Endothelial cell of umbilical vein (primary cell): ENCODE measurements at regions not wholly inside any gene's neighbourhood (a gene's known extent, or its start where the extent isn't known, plus 50 kb on each side); places are given as distances from the start of the nearest gene placed in this dataset.

ENCODE experiments used
- FOS ChIP-seq: IDR thresholded peaks from 2 replicates; pipeline ENCODE4 v1.6.1; 2011; ENCODE audit warnings: mild to moderate bottlenecking, low read length, moderate library complexity, borderline replicate concordance; ENCODE audit not compliant: insufficient read depth
- GATA2 ChIP-seq: IDR thresholded peaks from 2 replicates; pipeline ENCODE4 v1.7.0; 2011; ENCODE audit warnings: low read depth, mild to moderate bottlenecking, moderate library complexity, mixed read lengths, low read length; ENCODE audit not compliant: insufficient read length, insufficient read depth
- JUN ChIP-seq: IDR thresholded peaks from 2 replicates; pipeline ENCODE4 v1.6.1; 2011; ENCODE audit warnings: borderline replicate concordance, low read depth; ENCODE audit not compliant: insufficient read length, insufficient read depth
- POLR2A ChIP-seq: IDR thresholded peaks from 2 replicates; pipeline ENCODE4 v1.6.1; 2012; ENCODE audit warnings: low read depth, mild to moderate bottlenecking, control low read depth, low read length
- POLR2AphosphoS5 ChIP-seq: IDR thresholded peaks from 2 replicates; pipeline ENCODE4 v1.6.1; 2012; ENCODE audit warnings: low read depth, mild to moderate bottlenecking, control low read depth, low read length, moderate library complexity; ENCODE audit not compliant: insufficient read depth
- TF ChIP-seq, protein P1 (sequence below), 2 donors: IDR thresholded peaks; 1 replicate in 1 of 2; 2 replicates in 1 of 2; pipeline ENCODE4 v1.5.1; 2011; ENCODE audit warnings: low read length in 2 of 2, mild to moderate bottlenecking in 2 of 2, moderate library complexity in 2 of 2, control low read depth in 1 of 2, inconsistent platforms in 1 of 2, low read depth in 1 of 2; ENCODE audit not compliant: insufficient read depth in 1 of 2; ENCODE audit errors: extremely low read depth in 1 of 2
- TF ChIP-seq, protein P2 (sequence below): IDR thresholded peaks from 2 replicates; pipeline ENCODE4 v1.6.1; 2011; ENCODE audit not compliant: insufficient read depth, insufficient read length

DNA sequence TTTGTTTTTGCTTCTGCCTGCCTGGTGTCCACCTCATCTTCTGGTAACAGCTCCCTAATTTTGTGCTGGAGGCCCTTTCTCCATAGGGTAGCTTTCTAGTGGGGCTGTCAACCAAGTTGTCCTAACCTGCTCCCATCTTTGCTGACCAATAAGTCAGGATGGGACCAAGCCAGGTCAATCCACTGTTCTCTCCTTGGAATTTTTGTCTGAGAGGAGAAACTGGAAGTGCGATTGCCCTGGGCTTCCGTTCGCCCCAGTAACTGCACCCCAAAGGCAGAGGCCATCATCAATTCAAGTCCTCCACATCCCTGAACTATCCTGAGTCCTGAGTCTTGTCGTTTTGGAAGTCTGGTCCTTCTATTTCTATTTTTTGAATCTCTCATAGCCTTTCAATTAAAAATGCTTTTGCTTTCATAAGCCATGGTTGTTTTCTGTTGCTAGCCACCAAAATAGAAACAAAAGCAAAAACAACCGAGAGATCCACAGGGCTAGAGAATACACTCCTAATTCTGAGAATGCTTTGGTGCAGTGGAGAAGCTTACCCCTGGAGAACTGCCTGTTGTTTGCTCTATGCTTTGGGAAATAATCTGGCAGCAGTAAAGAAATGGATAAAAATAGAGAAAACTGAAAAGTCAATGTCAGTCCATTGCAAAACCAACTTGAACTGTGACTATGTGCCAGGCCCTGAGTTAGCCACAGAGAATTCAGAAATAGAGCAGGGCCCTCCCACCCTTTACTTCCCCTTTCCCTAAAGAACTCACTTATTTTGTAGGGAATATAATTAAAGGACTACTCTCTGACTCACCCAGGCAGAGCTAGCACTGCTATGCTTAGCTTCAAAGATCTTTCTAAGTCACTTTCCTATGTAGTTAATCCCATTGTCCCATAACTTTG is 368.1 kb downstream of the CXCL12 start:
- no peak for TF ChIP-seq POLR2A
- TF ChIP-seq, protein P1, sequence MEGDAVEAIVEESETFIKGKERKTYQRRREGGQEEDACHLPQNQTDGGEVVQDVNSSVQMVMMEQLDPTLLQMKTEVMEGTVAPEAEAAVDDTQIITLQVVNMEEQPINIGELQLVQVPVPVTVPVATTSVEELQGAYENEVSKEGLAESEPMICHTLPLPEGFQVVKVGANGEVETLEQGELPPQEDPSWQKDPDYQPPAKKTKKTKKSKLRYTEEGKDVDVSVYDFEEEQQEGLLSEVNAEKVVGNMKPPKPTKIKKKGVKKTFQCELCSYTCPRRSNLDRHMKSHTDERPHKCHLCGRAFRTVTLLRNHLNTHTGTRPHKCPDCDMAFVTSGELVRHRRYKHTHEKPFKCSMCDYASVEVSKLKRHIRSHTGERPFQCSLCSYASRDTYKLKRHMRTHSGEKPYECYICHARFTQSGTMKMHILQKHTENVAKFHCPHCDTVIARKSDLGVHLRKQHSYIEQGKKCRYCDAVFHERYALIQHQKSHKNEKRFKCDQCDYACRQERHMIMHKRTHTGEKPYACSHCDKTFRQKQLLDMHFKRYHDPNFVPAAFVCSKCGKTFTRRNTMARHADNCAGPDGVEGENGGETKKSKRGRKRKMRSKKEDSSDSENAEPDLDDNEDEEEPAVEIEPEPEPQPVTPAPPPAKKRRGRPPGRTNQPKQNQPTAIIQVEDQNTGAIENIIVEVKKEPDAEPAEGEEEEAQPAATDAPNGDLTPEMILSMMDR (IDR thresholded peaks at IDR 0.05; ENCODE audit: extremely low read depth in 1 of 2, insufficient read depth in 1 of 2, low read depth in 1 of 2, low read length in 2 of 2) = no peak
- TF ChIP-seq POLR2AphosphoS5 = no peak
- no peak for TF ChIP-seq JUN
- no peak for TF ChIP-seq GATA2
- TF ChIP-seq, protein P2, sequence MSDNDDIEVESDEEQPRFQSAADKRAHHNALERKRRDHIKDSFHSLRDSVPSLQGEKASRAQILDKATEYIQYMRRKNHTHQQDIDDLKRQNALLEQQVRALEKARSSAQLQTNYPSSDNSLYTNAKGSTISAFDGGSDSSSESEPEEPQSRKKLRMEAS = no peak
- no peak for TF ChIP-seq FOS
